ENCODE measurements at regions not wholly inside any gene's neighbourhood (a gene's known extent, or its start where the extent isn't known, plus 50 kb on each side); places are given as distances from the start of the nearest gene placed in this dataset.

DNA sequence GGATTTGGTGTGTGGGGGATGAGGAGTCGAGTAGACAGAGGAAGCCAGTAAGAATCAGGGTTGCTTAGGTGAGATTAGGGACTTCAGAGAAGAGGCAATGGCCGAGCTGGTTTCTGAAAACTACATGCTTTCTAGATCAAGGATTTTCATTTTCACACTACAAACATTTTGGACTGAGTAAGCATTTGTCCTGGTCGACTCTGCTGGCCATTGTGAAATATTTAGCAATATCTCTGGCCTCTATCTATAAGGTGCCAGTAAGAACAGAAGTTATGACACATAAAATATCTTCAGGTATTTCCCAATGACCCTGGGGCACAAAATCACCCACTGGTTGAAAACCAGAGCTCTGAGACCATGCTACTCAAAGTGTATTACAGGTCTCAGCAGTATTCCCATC, 1275.1 kb upstream of the CDH8 start:
- DNase-seq (ENCODE audit: low read depth, low spot score), result no peak
- Histone ChIP-seq H4K20me1 (ENCODE audit: control insufficient read depth, extremely low read depth, insufficient read depth, low read length) (no peaks in the 10 kb centered on the region), H3K9ac (ENCODE audit: control insufficient read depth, extremely low read depth, insufficient read depth, low read length) (no peak overlapping the region), H3K36me3 (ENCODE audit: control insufficient read depth in 2 of 2, extremely low read depth in 1 of 2, insufficient read depth in 2 of 2, low read length in 2 of 2) (no peaks in the 10 kb centered on the region), H3K27ac (ENCODE audit: control insufficient read depth, insufficient read depth, low read length) (no peak overlapping the region), H3K79me2 (ENCODE audit: control insufficient read depth, insufficient read depth, low read length) (no peaks in the 10 kb centered on the region), H3K9me1 (ENCODE audit: control insufficient read depth, extremely low read depth, insufficient read depth, low read length) (no peaks in the 10 kb centered on the region), H3K4me1 (ENCODE audit: control insufficient read depth, extremely low read depth, insufficient read depth, low read length) (no peaks in the 10 kb centered on the region), H3K4me2 (ENCODE audit: control insufficient read depth, extremely low read depth, insufficient read depth, low read depth, low read length) (no peak overlapping the region), H3K9me3 (ENCODE audit: control insufficient read depth, low read depth, low read length) (no peaks in the 10 kb centered on the region), H3K4me3 (ENCODE audit: control insufficient read depth in 2 of 3, extremely low read depth in 1 of 3, insufficient read depth in 2 of 3, low read depth in 1 of 3, low read length in 3 of 3) (no peak overlapping the region), H3K27me3 (ENCODE audit: control insufficient read depth, extremely low read depth, insufficient read depth, low read length) (no peaks in the 10 kb centered on the region), H2AFZ (ENCODE audit: control insufficient read depth, low read length) (no peak overlapping the region)
- TF ChIP-seq EZH2 (IDR thresholded peaks at IDR 0.05; ENCODE audit: low read length), result no peak
- dilution Hi-C loops (cut with MboI; ENCODE audit: extremely low pct_ligation_motif_present, low sequenced_read_pairs), result no loop called here
- FAIRE-seq, result no peak

DNA sequence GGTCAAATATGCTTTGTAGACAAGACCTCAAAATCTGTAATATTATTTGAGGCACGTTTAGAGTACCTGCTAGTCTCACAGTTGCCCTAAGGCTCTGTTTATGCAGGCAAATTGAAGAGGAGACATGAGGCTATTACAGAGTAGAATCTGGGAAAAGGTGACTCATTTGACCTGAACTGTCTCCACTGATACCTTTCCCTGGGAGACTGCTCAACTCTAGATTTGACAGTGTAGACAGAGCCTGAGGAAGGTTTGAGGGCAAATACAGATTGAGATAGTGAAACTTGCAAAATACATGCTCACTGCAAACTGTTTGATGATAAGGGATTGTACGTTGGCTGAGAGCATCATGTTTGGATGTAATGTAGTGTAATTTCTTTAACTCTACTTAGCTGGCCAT, 1266.6 kb upstream of the CDH8 start:
- H3K36me3 ChIP-seq (ENCODE audit: control insufficient read depth in 2 of 2, extremely low read depth in 1 of 2, insufficient read depth in 2 of 2, low read length in 2 of 2), result no peaks in the 10 kb centered on the region
- FAIRE-seq, result no peak

DNA sequence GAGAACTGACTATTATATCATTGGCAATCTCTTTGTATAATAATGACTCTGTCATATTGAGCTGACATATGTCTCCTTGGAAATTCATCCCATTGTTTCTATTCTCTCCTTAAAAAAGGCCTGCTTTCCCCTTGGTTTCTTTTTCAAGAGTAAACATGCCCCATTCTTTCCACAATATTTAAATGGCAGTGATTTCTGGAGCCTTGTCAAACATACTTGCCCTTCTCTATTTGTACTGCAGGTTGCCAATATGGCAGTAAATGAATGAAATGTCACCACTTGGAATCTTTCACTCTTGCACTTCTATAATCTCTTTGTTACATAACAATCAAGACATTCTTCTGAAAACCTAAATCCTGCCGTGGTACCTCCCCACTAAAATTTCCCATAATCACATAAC, 1265.1 kb upstream of the CDH8 start:
- Histone ChIP-seq H3K4me1 (ENCODE audit: control insufficient read depth, extremely low read depth, insufficient read depth, low read length) (no peaks in the 10 kb centered on the region), H3K36me3 (ENCODE audit: control insufficient read depth in 2 of 2, extremely low read depth in 1 of 2, insufficient read depth in 2 of 2, low read length in 2 of 2) (no peaks in the 10 kb centered on the region), H4K20me1 (ENCODE audit: control insufficient read depth, extremely low read depth, insufficient read depth, low read length) (no peaks in the 10 kb centered on the region), H3K27me3 (ENCODE audit: control insufficient read depth, extremely low read depth, insufficient read depth, low read length) (no peaks in the 10 kb centered on the region), H3K79me2 (ENCODE audit: control insufficient read depth, insufficient read depth, low read length) (no peaks in the 10 kb centered on the region), H3K4me2 (ENCODE audit: control insufficient read depth, extremely low read depth, insufficient read depth, low read depth, low read length) (no peak overlapping the region), H3K9me1 (ENCODE audit: control insufficient read depth, extremely low read depth, insufficient read depth, low read length) (no peaks in the 10 kb centered on the region), H3K4me3 (ENCODE audit: control insufficient read depth in 2 of 3, extremely low read depth in 1 of 3, insufficient read depth in 2 of 3, low read depth in 1 of 3, low read length in 3 of 3) (no peak overlapping the region), H3K9ac (ENCODE audit: control insufficient read depth, extremely low read depth, insufficient read depth, low read length) (no peak overlapping the region), H2AFZ (ENCODE audit: control insufficient read depth, low read length) (no peak overlapping the region), H3K27ac (ENCODE audit: control insufficient read depth, insufficient read depth, low read length) (no peak overlapping the region), H3K9me3 (ENCODE audit: control insufficient read depth, low read depth, low read length) (no peaks in the 10 kb centered on the region)
- FAIRE-seq (no peak), DNase-seq (ENCODE audit: low read depth, low spot score) (no peak)
- dilution Hi-C loops (cut with MboI; ENCODE audit: extremely low pct_ligation_motif_present, low sequenced_read_pairs), result no loop called here
- TF ChIP-seq, protein P1, sequence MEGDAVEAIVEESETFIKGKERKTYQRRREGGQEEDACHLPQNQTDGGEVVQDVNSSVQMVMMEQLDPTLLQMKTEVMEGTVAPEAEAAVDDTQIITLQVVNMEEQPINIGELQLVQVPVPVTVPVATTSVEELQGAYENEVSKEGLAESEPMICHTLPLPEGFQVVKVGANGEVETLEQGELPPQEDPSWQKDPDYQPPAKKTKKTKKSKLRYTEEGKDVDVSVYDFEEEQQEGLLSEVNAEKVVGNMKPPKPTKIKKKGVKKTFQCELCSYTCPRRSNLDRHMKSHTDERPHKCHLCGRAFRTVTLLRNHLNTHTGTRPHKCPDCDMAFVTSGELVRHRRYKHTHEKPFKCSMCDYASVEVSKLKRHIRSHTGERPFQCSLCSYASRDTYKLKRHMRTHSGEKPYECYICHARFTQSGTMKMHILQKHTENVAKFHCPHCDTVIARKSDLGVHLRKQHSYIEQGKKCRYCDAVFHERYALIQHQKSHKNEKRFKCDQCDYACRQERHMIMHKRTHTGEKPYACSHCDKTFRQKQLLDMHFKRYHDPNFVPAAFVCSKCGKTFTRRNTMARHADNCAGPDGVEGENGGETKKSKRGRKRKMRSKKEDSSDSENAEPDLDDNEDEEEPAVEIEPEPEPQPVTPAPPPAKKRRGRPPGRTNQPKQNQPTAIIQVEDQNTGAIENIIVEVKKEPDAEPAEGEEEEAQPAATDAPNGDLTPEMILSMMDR (optimal IDR thresholded peaks at IDR 0.05 in 1 of 3, IDR thresholded peaks at IDR 0.05 in 1 of 3, conservative IDR thresholded peaks at IDR 0.05 in 1 of 3; ENCODE audit: extremely low read depth in 1 of 3, insufficient read depth in 2 of 3, low read length in 3 of 3), result no peak
- no peak for TF ChIP-seq EZH2 (IDR thresholded peaks at IDR 0.05; ENCODE audit: low read length)

More for the DNA sequence above, 1266.6 kb upstream of the CDH8 start:
- no peak overlapping the region for H3K4me3 ChIP-seq (ENCODE audit: control insufficient read depth in 2 of 3, extremely low read depth in 1 of 3, insufficient read depth in 2 of 3, low read depth in 1 of 3, low read length in 3 of 3)
- no peaks in the 10 kb centered on the region for H4K20me1 ChIP-seq (ENCODE audit: control insufficient read depth, extremely low read depth, insufficient read depth, low read length)
- DNase-seq (ENCODE audit: low read depth, low spot score), result no peak
- TF ChIP-seq, protein P1 (optimal IDR thresholded peaks at IDR 0.05 in 1 of 3, IDR thresholded peaks at IDR 0.05 in 1 of 3, conservative IDR thresholded peaks at IDR 0.05 in 1 of 3; ENCODE audit: extremely low read depth in 1 of 3, insufficient read depth in 2 of 3, low read length in 3 of 3), result no peak
- TF ChIP-seq EZH2 (IDR thresholded peaks at IDR 0.05; ENCODE audit: low read length), result no peak
- no peaks in the 10 kb centered on the region for H3K4me1 ChIP-seq (ENCODE audit: control insufficient read depth, extremely low read depth, insufficient read depth, low read length)
- H3K9me1 ChIP-seq (ENCODE audit: control insufficient read depth, extremely low read depth, insufficient read depth, low read length), result no peaks in the 10 kb centered on the region
- no peaks in the 10 kb centered on the region for H3K27me3 ChIP-seq (ENCODE audit: control insufficient read depth, extremely low read depth, insufficient read depth, low read length)
- dilution Hi-C loops (cut with MboI; ENCODE audit: extremely low pct_ligation_motif_present, low sequenced_read_pairs), result no loop called here
- H2AFZ ChIP-seq (ENCODE audit: control insufficient read depth, low read length), result no peak overlapping the region
- no peak overlapping the region for H3K4me2 ChIP-seq (ENCODE audit: control insufficient read depth, extremely low read depth, insufficient read depth, low read depth, low read length)
- H3K79me2 ChIP-seq (ENCODE audit: control insufficient read depth, insufficient read depth, low read length), result no peaks in the 10 kb centered on the region
- no peak overlapping the region for H3K27ac ChIP-seq (ENCODE audit: control insufficient read depth, insufficient read depth, low read length)
- H3K9me3 ChIP-seq (ENCODE audit: control insufficient read depth, low read depth, low read length), result no peaks in the 10 kb centered on the region
- H3K9ac ChIP-seq (ENCODE audit: control insufficient read depth, extremely low read depth, insufficient read depth, low read length), result no peak overlapping the region

Data from keratinocyte (primary cell).